GM12865 (cell line): ENCODE measurements at regions not wholly inside any gene's neighbourhood (a gene's known extent, or its start where the extent isn't known, plus 50 kb on each side); places are given as distances from the start of the nearest gene placed in this dataset.

Source experiments
- DNase-seq: peaks from one replicate; pipeline ENCODE4 v3.0.0; 2010; ENCODE audit warnings: low read depth
- H3K4me3 ChIP-seq: 2 replicates; pipeline ENCODE4 v1.5.1; 2011; ENCODE audit warnings: mild to moderate bottlenecking, low read depth, low read length, control low read depth
- TF ChIP-seq, protein P1 (sequence below): IDR thresholded peaks from 2 replicates; pipeline ENCODE4 v1.5.1; 2011; ENCODE audit warnings: low read length, control low read depth, low read depth, inconsistent platforms; ENCODE audit not compliant: insufficient read depth; ENCODE audit errors: missing control alignments

DNA sequence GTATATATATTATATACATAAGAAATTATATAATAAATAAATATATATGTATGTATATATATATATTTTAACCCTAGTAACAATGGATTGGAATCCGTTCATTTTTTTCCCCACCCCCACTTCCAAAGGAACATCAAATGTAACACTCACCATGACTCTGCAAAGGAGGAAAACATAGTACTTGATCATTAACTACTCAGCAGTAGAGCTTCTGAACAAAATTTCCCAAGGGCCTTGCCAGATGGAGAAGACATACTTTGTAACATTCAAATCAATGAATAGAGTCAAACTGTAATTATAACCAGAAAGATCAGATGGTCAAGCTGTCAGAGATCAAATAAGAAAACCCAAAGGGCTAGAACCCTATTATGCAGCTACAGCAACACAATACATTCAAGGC lies 126.0 kb upstream of the CNTN1 start:
- H3K4me3 ChIP-seq: no peak overlapping the region
- TF ChIP-seq, protein P1, sequence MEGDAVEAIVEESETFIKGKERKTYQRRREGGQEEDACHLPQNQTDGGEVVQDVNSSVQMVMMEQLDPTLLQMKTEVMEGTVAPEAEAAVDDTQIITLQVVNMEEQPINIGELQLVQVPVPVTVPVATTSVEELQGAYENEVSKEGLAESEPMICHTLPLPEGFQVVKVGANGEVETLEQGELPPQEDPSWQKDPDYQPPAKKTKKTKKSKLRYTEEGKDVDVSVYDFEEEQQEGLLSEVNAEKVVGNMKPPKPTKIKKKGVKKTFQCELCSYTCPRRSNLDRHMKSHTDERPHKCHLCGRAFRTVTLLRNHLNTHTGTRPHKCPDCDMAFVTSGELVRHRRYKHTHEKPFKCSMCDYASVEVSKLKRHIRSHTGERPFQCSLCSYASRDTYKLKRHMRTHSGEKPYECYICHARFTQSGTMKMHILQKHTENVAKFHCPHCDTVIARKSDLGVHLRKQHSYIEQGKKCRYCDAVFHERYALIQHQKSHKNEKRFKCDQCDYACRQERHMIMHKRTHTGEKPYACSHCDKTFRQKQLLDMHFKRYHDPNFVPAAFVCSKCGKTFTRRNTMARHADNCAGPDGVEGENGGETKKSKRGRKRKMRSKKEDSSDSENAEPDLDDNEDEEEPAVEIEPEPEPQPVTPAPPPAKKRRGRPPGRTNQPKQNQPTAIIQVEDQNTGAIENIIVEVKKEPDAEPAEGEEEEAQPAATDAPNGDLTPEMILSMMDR: no peak
- no peak for DNase-seq

DNA sequence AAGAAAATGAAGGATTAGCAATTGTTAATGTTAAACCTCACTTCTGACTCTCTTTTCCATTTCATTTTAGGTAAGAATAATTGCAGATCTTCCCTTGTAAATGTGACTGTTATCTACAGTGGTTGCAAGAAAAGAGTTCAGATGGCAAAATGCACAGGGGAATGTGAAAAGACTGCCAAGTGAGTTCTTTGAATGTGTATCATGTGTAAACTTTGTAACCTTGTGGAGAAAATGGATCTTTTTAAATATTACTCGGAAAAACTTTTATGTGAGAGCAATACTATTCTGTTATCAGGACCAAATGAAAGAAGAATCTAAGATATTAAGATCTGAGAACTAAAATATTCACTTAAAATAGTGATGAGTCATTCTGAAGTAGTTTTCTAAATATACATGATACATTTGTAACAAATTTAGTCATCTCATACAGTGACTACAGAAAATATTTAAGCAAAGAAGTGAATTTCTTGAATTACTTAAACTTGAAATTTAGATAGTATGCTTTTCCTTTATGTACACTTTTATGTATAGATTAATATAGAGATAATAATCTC lies 122.5 kb upstream of the CNTN1 start:
- TF ChIP-seq, protein P1: no peak
- no peak for DNase-seq

DNA sequence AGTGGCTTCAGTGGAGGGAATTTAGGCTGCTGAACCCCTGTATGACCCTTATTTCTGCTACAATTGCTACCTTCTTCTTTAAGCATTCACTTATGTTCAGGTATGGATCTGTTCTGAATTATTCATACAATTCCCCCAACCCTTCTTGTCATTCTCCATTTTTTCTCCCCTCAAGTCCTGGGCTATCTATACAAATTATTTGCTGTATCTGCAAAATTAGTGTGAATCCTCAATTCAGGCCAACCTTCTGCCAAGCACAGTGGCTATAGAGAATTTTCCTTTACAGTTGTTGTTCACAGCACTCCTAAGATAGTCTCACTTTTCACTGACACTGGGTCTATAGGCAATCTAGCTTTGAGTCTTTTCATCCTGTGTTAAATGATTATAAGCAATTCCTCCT lies 119.2 kb upstream of the CNTN1 start:
- H3K4me3 ChIP-seq: no peak overlapping the region
- no peak for DNase-seq
- TF ChIP-seq, protein P1: no peak

More for the DNA sequence above, 122.5 kb upstream of the CNTN1 start:
- H3K4me3 ChIP-seq: no peak overlapping the region

DNA sequence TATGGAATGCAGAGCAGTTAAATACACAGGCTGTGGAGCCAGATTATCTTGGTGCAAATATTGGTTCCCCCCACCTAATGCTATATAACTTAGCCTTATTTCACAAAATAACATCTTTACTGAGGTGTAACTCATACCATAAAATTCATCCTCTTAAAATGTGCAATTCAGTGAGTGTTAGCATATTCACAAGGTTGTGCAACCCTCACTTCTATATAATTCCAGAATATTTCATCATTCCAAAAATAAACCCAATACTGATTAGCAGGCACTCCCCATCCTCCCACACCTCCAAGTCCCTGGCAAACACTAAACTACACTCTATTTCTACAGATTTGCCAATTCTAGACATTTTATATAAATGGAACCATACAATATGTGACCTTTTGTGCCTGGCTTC lies 116.3 kb upstream of the CNTN1 start:
- TF ChIP-seq, protein P1: no peak
- H3K4me3 ChIP-seq: no peak overlapping the region
- DNase-seq: no peak

DNA sequence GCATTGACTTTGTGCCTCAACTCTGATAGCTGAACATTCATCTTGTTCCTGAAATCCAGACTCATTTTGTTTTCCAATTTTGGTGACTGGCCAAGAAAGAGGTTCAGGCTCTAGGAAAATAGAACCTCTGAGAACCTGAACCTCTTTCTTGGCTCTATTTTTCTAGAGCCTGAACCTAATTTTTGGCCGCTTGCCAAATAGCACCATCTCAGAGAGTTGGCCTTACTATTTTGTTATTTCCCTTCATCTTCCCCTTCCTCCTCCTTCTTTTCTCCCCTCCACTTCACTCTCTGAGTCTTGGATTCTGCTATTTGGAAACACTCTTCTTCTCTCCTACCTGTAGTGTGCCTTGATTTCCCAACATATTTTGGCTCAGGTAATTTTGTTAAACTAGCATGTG lies 114.4 kb upstream of the CNTN1 start:
- DNase-seq: no peak
- no peak overlapping the region for H3K4me3 ChIP-seq
- TF ChIP-seq, protein P1: no peak

DNA sequence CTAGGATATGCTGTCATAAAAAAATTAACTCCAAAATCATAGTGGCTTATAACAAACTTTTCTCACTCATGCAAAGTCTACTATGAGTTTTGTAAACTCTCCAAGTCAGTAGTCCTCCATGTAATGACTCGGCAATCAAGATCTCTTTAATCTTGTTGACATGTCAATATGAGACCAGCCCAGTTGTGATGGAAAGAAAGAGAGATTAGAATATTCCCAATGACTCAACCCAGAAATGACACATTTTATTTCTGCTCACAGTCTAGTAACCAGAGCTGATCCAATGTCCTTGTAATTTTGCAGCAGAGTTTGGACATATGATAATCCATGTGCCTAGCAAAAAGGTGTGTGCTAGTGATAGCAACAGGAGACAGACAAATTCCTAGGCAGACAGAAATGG lies 112.6 kb upstream of the CNTN1 start:
- H3K4me3 ChIP-seq: no peak overlapping the region
- TF ChIP-seq, protein P1: no peak
- DNase-seq: no peak

DNA sequence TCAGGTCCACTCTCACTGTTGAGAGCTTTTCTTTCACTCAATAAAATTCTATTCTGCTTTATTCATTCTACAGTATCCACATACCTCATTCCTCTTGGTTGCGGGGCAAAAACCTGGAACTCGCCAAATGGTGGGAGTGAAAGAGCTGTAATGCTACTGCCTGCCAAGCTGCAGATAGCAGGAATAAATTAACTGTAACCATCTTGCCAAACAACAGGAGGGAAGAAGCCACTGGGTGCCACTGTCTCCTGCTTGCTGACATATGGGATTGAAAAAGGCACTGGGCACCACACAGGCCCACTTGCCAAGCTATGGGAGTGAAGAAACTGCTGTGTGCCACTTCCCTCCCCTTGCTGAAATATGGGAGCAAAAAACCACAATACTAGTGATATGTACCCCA lies 111.9 kb upstream of the CNTN1 start:
- TF ChIP-seq, protein P1: no peak
- no peak overlapping the region for H3K4me3 ChIP-seq
- no peak for DNase-seq
